Uterus (tissue), 3 donors: ENCODE measurements at regions not wholly inside any gene's neighbourhood (a gene's known extent, or its start where the extent isn't known, plus 50 kb on each side); places are given as distances from the start of the nearest gene placed in this dataset.

ENCODE experiments used
- DNase-seq, 2 donors: peaks; one replicate each; pipeline ENCODE4 v3.0.0-alpha.2; 2019 to 2020
- H3K27ac ChIP-seq, 2 donors: fragments of 200-600 bp; sonication (generic); 1 replicate in 1 of 2; 2 replicates in 1 of 2; pipeline ENCODE4 v1.5.1; 2016 to 2018
- H3K27me3 ChIP-seq, 2 donors: fragments of 200-600 bp; sonication (generic); one replicate each; pipeline ENCODE4 v1.5.1; 2018 to 2019; ENCODE audit warnings: control low read depth in 1 of 2
- H3K36me3 ChIP-seq, 2 donors: fragments of 200-600 bp; sonication (generic); one replicate each; pipeline ENCODE4 v1.5.1; 2019; ENCODE audit warnings: control low read depth in 1 of 2
- H3K4me1 ChIP-seq, 2 donors: fragments of 200-600 bp; sonication (generic); one replicate each; pipeline ENCODE4 v1.5.1; 2018 to 2019; ENCODE audit warnings: control low read depth in 1 of 2
- H3K4me3 ChIP-seq, 2 donors: fragments of 200-600 bp; sonication (generic); 1 replicate in 1 of 2; 2 replicates in 1 of 2; pipeline ENCODE4 v1.5.1; 2018 to 2019; ENCODE audit warnings: mild to moderate bottlenecking in 1 of 2
- H3K9me3 ChIP-seq, 2 donors: fragments of 200-600 bp; sonication (generic); one replicate each; pipeline ENCODE4 v1.5.1; 2019; ENCODE audit warnings: control low read depth in 1 of 2
- CTCF ChIP-seq, 4 experiments: fragments of 200-600 bp in 2 of 4; fragments of 450-650 bp in 2 of 4; sonication (generic) in 2 of 4; IDR thresholded peaks; one replicate each; pipeline ENCODE4 v1.5.1; 2016 to 2019; ENCODE audit warnings: antibody characterized with exemption in 4 of 4, mild to moderate bottlenecking in 2 of 4, moderate library complexity in 1 of 4
- POLR2A ChIP-seq, 2 donors: fragments of 450-650 bp; IDR thresholded peaks; one replicate each; pipeline ENCODE4 v1.6.1; 2016; ENCODE audit warnings: antibody characterized with exemption in 2 of 2, mild to moderate bottlenecking in 1 of 2, moderate library complexity in 1 of 2
- intact Hi-C: fragments of 100-400 bp; cut with DNase I; formaldehyde crosslinking; loops from one replicate; pipeline ENCODE4 v1.15.1; 2023; ENCODE audit warnings: low total_unique reads
- donor health status: DM: yes; HTN: yes; CAD: no.

- Histone ChIP-seq H3K4me3 (no peak overlapping the region), H3K36me3 (no peaks in the 10 kb centered on the region), H3K9me3 (no peaks in the 10 kb centered on the region), H3K27ac (no peak overlapping the region), H3K27me3 (no peaks in the 10 kb centered on the region), H3K4me1 (no peaks in the 10 kb centered on the region)
- intact Hi-C loops, result no loop called here
- no peak for DNase-seq
- no peak for TF ChIP-seq CTCF (IDR thresholded peaks at IDR 0.05)
- no peak for TF ChIP-seq POLR2A (IDR thresholded peaks at IDR 0.05)
Observed at GRCh38 chr6:14610141-14610540, 492.6 kb downstream of the CD83 start.

- Histone ChIP-seq H3K4me3 (no peak overlapping the region), H3K4me1 (no peaks in the 10 kb centered on the region), H3K27ac (no peak overlapping the region), H3K27me3 (no peaks in the 10 kb centered on the region), H3K36me3 (no peaks in the 10 kb centered on the region), H3K9me3 (no peaks in the 10 kb centered on the region)
- DNase-seq, result no peak
- intact Hi-C loops, result no loop called here
- TF ChIP-seq CTCF (IDR thresholded peaks at IDR 0.05) (no peak), POLR2A (IDR thresholded peaks at IDR 0.05) (no peak)
Observed at GRCh38 chr6:14612016-14612980, 494.7 kb downstream of the CD83 start.

- no peaks in the 10 kb centered on the region for H3K9me3 ChIP-seq
- no peak for TF ChIP-seq CTCF (IDR thresholded peaks at IDR 0.05)
- TF ChIP-seq POLR2A (IDR thresholded peaks at IDR 0.05), result no peak
- H3K36me3 ChIP-seq, result no peaks in the 10 kb centered on the region
- no peak overlapping the region for H3K4me3 ChIP-seq
- no peak for DNase-seq
- intact Hi-C loops, result no loop called here
- H3K27ac ChIP-seq, result no peak overlapping the region
- H3K4me1 ChIP-seq, result no peaks in the 10 kb centered on the region
- no peaks in the 10 kb centered on the region for H3K27me3 ChIP-seq
Observed at GRCh38 chr6:14614631-14615030, 497.1 kb downstream of the CD83 start.

GRCh38 chr6:14616656-14617055 is 499.1 kb downstream of the CD83 start:
- Histone ChIP-seq H3K9me3 (no peaks in the 10 kb centered on the region), H3K4me1 (no peaks in the 10 kb centered on the region), H3K27ac (no peak overlapping the region), H3K36me3 (no peaks in the 10 kb centered on the region), H3K27me3 (no peaks in the 10 kb centered on the region), H3K4me3 (no peak overlapping the region)
- intact Hi-C loops, result no loop called here
- TF ChIP-seq CTCF (IDR thresholded peaks at IDR 0.05), result no peak
- no peak for TF ChIP-seq POLR2A (IDR thresholded peaks at IDR 0.05)
- no peak for DNase-seq

- Histone ChIP-seq H3K4me1 (no peaks in the 10 kb centered on the region), H3K27me3 (no peaks in the 10 kb centered on the region), H3K4me3 (no peak overlapping the region), H3K36me3 (no peaks in the 10 kb centered on the region), H3K9me3 (no peaks in the 10 kb centered on the region), H3K27ac (no peak overlapping the region)
- intact Hi-C loops, result no loop called here
- no peak for TF ChIP-seq CTCF (IDR thresholded peaks at IDR 0.05)
- no peak for TF ChIP-seq POLR2A (IDR thresholded peaks at IDR 0.05)
- DNase-seq, result no peak
Observed at GRCh38 chr6:14618759-14619418, 501.3 kb downstream of the CD83 start.
